GM12873 (cell line): ENCODE measurements at regions not wholly inside any gene's neighbourhood (a gene's known extent, or its start where the extent isn't known, plus 50 kb on each side); places are given as distances from the start of the nearest gene placed in this dataset.

Experiments used
- CTCF ChIP-seq: IDR thresholded peaks from 2 replicates; pipeline ENCODE4 v1.5.1; 2012; ENCODE audit warnings: low read depth, mild to moderate bottlenecking, moderate library complexity, low read length, control low read depth; ENCODE audit not compliant: insufficient read depth; ENCODE audit errors: missing control alignments

- TF ChIP-seq CTCF, result no peak
Measured at GRCh38 chr18:78736015-78736690, 243.5 kb upstream of the SALL3 start.

- TF ChIP-seq CTCF, result no peak
Measured at GRCh38 chr18:78737006-78737915, 242.4 kb upstream of the SALL3 start.

GRCh38 chr18:78738076-78738690, 241.4 kb upstream of the SALL3 start:
- no peak for TF ChIP-seq CTCF

GRCh38 chr18:78739115-78739514, 240.5 kb upstream of the SALL3 start:
- no peak for TF ChIP-seq CTCF

- TF ChIP-seq CTCF, result no peak
Measured at GRCh38 chr18:78739882-78740677, 239.5 kb upstream of the SALL3 start.

- TF ChIP-seq CTCF, result no peak
Measured at GRCh38 chr18:78740876-78741275, 238.7 kb upstream of the SALL3 start.
